ENCODE measurements at regions not wholly inside any gene's neighbourhood (a gene's known extent, or its start where the extent isn't known, plus 50 kb on each side); places are given as distances from the start of the nearest gene placed in this dataset.

DNA sequence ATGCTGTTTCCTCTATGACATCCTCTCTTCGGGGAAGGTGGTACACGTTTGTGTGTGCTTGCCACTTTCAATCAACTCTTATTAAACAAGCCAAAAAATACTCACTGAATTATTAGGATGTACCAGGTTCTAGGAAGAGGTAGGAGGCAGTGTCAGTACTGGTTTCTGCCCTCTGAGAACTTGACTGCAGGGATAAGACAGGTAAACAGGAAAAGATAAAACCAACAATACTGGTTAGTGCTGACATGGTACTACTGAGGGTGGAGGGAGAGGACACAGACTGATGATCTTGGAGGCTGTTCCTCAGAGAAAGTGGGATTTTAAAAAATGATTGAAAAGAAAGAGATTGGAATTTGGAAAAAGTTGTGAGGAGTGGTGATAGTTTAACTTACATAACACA lies 295.2 kb upstream of the PWP1 start:
- TF ChIP-seq EGR1 (IDR thresholded peaks at IDR 0.05) (no peak), TAF1 (IDR thresholded peaks at IDR 0.05; ENCODE audit: low read depth) (no peak), TCF12 (IDR thresholded peaks at IDR 0.05; ENCODE audit: low read depth) (no peak), ZBTB7A (IDR thresholded peaks at IDR 0.05; ENCODE audit: low read depth) (no peak), YY1 (IDR thresholded peaks at IDR 0.05; ENCODE audit: low read depth) (no peak), EP300 (IDR thresholded peaks at IDR 0.05; ENCODE audit: borderline replicate concordance) (no peak), NFIC (IDR thresholded peaks at IDR 0.05) (no peak), CEBPB (IDR thresholded peaks at IDR 0.05) (no peak)
- TF ChIP-seq, protein P1, sequence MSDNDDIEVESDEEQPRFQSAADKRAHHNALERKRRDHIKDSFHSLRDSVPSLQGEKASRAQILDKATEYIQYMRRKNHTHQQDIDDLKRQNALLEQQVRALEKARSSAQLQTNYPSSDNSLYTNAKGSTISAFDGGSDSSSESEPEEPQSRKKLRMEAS (IDR thresholded peaks at IDR 0.05) = no peak
- TF ChIP-seq, protein P2, sequence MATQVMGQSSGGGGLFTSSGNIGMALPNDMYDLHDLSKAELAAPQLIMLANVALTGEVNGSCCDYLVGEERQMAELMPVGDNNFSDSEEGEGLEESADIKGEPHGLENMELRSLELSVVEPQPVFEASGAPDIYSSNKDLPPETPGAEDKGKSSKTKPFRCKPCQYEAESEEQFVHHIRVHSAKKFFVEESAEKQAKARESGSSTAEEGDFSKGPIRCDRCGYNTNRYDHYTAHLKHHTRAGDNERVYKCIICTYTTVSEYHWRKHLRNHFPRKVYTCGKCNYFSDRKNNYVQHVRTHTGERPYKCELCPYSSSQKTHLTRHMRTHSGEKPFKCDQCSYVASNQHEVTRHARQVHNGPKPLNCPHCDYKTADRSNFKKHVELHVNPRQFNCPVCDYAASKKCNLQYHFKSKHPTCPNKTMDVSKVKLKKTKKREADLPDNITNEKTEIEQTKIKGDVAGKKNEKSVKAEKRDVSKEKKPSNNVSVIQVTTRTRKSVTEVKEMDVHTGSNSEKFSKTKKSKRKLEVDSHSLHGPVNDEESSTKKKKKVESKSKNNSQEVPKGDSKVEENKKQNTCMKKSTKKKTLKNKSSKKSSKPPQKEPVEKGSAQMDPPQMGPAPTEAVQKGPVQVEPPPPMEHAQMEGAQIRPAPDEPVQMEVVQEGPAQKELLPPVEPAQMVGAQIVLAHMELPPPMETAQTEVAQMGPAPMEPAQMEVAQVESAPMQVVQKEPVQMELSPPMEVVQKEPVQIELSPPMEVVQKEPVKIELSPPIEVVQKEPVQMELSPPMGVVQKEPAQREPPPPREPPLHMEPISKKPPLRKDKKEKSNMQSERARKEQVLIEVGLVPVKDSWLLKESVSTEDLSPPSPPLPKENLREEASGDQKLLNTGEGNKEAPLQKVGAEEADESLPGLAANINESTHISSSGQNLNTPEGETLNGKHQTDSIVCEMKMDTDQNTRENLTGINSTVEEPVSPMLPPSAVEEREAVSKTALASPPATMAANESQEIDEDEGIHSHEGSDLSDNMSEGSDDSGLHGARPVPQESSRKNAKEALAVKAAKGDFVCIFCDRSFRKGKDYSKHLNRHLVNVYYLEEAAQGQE (IDR thresholded peaks at IDR 0.05; ENCODE audit: low read depth) = no peak
- TF ChIP-seq, protein P3, sequence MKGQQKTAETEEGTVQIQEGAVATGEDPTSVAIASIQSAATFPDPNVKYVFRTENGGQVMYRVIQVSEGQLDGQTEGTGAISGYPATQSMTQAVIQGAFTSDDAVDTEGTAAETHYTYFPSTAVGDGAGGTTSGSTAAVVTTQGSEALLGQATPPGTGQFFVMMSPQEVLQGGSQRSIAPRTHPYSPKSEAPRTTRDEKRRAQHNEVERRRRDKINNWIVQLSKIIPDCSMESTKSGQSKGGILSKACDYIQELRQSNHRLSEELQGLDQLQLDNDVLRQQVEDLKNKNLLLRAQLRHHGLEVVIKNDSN (IDR thresholded peaks at IDR 0.05) = no peak

Measured in Ishikawa (cell line).